DND-41 (cell line): ENCODE measurements at regions not wholly inside any gene's neighbourhood (a gene's known extent, or its start where the extent isn't known, plus 50 kb on each side); places are given as distances from the start of the nearest gene placed in this dataset.

Experiments used
- EZH2 ChIP-seq: IDR thresholded peaks from 3 replicates; pipeline ENCODE4 v1.6.1; 2012; ENCODE audit warnings: borderline replicate concordance, low read depth, mild to moderate bottlenecking, moderate library complexity, low read length, inconsistent platforms; ENCODE audit not compliant: severe bottlenecking
- TF ChIP-seq, protein P1 (sequence below): IDR thresholded peaks from 2 replicates; pipeline ENCODE4 v1.5.1; 2012; ENCODE audit warnings: borderline replicate concordance, low read length, moderate library complexity, mild to moderate bottlenecking; ENCODE audit not compliant: poor library complexity, severe bottlenecking; ENCODE audit errors: extremely low read depth

- TF ChIP-seq, protein P1, sequence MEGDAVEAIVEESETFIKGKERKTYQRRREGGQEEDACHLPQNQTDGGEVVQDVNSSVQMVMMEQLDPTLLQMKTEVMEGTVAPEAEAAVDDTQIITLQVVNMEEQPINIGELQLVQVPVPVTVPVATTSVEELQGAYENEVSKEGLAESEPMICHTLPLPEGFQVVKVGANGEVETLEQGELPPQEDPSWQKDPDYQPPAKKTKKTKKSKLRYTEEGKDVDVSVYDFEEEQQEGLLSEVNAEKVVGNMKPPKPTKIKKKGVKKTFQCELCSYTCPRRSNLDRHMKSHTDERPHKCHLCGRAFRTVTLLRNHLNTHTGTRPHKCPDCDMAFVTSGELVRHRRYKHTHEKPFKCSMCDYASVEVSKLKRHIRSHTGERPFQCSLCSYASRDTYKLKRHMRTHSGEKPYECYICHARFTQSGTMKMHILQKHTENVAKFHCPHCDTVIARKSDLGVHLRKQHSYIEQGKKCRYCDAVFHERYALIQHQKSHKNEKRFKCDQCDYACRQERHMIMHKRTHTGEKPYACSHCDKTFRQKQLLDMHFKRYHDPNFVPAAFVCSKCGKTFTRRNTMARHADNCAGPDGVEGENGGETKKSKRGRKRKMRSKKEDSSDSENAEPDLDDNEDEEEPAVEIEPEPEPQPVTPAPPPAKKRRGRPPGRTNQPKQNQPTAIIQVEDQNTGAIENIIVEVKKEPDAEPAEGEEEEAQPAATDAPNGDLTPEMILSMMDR: no peak
- TF ChIP-seq EZH2: no peak
These were observed 406.7 kb downstream of the GPATCH2 start for GRCh38 chr1:217224201-217224600.
